GM20000 (cell line): ENCODE measurements at regions not wholly inside any gene's neighbourhood (a gene's known extent, or its start where the extent isn't known, plus 50 kb on each side); places are given as distances from the start of the nearest gene placed in this dataset.

Experiments
- DNase-seq: peaks from one replicate; pipeline ENCODE4 v3.0.0; 2012; ENCODE audit warnings: low spot score
- TF ChIP-seq, protein P1 (sequence below): IDR thresholded peaks from 2 replicates; pipeline ENCODE4 v1.5.1; 2012; ENCODE audit warnings: mild to moderate bottlenecking, control low read depth; ENCODE audit errors: extremely low read depth, missing control alignments

DNA sequence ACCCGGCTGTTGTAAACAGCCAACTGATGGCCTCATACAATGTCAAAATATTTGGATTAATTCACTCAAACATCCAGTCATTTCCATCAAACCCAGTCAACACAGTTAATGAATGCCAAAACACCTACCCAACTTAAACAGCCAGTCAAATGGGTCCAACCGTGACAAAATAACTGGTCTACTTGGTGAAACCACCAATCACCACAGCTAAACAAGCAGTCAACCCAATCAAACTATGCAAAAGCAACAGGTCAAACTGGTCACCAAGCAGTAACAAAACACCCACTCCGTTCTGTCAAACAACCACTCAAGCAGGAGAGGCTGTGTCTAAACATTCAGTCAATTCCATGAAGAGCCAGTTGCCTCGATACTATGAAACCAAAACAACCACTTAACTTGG is 119.2 kb downstream of the FOXD2 start:
- no peak for DNase-seq
- TF ChIP-seq, protein P1, sequence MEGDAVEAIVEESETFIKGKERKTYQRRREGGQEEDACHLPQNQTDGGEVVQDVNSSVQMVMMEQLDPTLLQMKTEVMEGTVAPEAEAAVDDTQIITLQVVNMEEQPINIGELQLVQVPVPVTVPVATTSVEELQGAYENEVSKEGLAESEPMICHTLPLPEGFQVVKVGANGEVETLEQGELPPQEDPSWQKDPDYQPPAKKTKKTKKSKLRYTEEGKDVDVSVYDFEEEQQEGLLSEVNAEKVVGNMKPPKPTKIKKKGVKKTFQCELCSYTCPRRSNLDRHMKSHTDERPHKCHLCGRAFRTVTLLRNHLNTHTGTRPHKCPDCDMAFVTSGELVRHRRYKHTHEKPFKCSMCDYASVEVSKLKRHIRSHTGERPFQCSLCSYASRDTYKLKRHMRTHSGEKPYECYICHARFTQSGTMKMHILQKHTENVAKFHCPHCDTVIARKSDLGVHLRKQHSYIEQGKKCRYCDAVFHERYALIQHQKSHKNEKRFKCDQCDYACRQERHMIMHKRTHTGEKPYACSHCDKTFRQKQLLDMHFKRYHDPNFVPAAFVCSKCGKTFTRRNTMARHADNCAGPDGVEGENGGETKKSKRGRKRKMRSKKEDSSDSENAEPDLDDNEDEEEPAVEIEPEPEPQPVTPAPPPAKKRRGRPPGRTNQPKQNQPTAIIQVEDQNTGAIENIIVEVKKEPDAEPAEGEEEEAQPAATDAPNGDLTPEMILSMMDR, result no peak

DNA sequence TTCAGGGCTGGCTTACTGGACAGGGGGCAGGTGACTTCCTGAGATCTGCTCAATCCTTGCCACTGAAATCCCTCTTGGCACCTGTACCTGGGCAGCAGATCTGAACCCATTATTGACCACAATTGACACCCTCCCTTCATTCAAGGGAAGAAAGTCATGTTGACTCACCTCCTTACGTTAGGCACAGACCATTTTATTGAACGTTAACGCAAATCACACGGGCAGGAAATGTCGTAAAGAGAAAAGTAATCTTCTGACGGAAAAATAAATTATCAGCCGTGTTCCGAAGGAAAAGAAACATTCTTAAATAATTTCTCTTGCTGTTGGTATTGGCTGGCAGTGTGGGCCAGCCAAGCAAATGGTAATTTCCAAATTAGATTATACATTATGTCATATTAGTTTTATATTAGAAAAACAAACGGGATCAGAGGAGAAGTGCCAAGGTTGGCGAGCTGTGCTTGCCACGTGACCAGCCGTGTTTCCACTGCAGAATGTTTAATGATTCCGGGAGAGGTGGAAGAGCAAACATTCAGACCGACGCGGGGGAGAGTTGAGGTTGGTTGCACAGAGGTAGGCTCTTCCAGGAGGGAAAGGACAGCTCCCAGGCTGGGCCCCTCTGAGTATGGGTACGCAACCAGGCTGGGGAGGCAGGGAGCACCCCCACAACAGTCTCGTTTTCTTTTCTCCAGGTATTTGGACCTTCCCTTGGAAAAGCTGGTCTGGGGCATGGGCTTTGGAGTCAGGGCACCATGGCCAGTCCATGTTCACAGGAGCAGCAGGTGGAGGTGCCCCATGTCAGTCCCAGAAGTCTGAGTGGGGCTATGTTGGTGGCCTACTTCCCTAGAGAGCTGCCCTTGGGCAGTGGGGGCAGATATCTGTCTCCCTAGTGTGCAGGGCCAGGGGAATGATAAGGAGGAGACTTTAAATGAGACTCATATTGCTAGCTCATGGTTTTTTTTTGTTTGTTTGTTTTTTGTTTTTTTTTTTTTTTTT is 121.1 kb downstream of the FOXD2 start:
- no peak for DNase-seq
- TF ChIP-seq, protein P1, result no peak

DNA sequence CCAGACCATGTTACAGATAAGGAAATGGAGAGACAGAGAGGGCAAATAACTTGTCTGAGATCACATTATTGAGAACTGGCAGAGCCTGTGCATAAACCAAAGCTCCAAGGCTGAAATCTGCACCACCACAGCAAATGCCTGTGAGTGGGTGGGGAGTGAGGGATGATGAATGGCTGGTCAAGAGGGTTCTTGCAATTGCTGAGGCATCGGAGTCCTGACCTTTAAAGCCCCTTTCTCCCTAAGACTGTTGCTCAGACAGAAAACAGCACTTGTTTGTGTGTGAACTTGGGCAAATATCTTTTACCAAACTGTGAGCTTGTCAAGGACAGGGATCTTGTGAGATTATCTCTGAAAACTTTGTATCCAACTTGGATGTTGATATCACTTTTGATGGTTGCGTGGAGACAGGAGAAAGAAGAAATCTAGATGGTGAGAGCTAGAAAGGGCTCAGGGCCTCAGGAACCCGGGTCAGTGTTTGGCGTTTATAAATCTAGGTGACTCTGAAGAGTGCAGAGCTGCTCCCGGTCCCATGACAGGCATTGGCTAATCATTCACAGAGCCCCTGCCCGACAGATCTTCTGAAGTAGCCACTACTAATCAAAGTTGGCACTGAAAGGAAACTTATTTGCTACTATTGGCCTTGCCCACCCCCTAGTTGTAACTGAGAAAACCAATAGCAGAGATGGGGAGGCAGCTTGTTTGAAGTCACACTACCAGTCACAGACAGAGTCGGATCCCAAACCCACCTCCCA is 122.3 kb downstream of the FOXD2 start:
- TF ChIP-seq, protein P1, result no peak
- no peak for DNase-seq

GRCh38 chr1:47561523-47562007 is 123.7 kb downstream of the FOXD2 start:
- DNase-seq, result no peak
- TF ChIP-seq, protein P1, result no peak

DNA sequence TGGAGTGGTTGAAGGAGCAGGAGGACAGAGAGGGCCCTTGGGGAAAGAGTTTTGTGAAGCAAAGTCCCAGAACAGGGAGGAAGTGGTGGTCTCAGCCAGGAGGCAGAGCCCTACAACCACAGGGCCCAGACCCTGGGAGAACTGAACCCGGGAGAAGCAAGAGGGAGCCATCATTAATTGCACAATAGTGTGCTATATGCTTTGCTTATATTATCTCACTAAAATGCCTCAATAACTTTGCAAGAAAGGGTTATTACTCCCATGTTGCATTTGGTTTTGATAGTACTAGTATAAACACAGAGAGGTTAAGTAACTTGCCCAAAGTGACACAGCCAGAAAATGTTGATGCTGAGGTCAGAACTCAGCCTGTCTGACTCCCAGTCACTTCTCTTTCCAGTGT is 124.3 kb downstream of the FOXD2 start:
- DNase-seq, result no peak
- TF ChIP-seq, protein P1, result no peak

DNA sequence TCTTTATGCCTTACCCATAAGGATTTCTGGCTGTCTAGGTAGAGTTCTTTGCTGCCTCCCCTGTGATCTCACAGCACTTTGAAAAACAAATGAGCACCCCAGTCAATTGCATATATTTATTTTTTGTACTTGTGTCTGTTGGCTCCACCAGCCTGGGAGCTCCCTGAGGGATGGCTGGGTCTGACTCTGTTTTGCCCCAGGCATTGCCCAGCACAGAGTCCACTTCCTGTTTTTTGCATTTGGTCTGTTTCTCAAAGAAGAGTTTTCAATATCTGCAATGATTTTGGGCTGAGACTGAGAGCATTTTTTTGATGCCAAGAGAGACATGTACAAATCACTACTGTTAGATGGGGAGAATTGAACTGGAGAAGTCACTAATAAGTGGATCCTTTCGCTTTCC is 125.0 kb downstream of the FOXD2 start:
- TF ChIP-seq, protein P1, result no peak
- no peak for DNase-seq

GRCh38 chr1:47563201-47563600 is 125.4 kb downstream of the FOXD2 start:
- TF ChIP-seq, protein P1, result no peak
- DNase-seq, result no peak
